ENCODE measurements at regions not wholly inside any gene's neighbourhood (a gene's known extent, or its start where the extent isn't known, plus 50 kb on each side); places are given as distances from the start of the nearest gene placed in this dataset.

DNA sequence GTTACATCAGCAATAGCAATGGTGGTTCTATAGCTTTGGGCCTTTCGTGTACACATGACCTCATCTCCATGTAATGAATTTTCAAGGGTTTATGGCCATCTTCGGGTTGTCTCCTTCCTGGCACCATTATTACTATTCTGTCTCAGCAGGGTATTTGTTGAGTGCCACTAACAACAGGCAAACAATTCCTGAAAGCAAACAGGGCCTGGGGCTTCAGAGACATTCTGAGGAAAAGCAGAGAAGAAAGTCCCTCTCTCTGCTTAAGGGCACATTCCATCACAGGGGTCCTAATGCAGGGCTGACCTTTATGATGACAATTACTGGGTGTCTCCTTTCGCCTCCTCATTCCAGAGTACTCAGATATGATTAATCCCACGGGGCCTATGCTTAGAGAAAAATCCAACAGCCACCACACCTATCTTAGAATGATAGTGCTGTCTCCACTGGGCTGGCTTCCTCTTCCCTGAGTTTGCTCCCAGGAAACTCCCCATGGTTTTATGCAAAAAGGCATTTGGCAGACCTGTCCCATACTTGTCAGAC, 540.2 kb upstream of the ZNF462 start:
- no peak for DNase-seq (ENCODE audit: low spot score)

DNA sequence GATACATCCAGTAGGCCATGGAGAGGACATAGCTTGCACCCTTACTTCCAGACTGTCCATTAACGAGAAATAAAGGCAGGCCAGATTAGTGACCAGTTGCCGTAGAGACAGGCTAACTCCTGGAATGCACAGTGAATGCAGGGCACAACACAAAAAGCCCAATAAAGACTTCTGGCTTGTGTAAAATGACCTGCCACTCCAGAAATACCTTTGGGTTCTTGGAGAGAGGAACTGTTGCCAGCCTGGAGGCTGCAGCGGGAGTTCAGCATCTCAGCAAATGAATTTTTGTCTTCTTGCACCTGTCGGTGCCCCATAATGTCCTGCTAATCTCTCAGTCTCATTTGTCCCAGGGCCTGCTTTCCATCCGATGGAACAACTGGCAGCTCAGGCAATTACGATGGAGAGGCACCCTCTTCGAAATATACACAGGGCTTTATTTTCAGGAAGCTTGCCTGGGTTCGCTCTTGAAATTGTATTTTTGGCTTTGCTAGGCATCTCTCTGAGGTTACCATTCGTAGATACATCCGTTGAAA, 538.8 kb upstream of the ZNF462 start:
- DNase-seq (ENCODE audit: low spot score): no peak

DNA sequence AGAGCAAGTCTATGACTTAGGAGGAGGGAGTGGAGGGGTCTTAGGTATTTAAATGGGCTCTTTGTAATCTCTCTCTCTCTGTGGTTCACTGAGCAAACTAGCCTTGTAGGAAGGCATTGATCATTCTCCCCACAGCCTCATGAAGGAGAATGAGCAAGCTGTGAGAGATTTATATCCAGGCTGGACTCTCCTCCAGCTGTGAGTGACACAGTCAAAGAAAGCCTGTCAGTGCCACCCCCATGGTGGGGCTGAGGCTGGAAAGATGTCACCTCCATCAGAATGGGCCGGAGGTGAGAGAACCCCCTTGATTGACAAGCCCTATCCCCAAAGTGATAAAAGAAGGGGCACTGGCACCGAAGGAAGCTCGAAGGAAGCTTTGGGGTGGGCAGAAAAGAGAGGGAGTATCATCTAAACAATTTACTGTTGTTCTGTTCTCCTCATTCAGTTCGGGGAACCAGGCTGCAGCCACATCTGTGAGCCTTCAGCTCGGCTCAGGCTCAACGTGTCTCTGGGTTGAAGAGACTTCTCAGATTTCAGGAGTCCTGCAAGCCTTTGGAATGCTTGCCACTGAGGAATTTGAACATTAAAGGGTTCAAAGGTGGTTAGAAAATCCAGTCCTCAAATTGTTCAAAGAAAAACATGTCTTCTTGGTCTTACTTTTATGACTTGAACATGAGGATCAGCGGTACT, 538.2 kb upstream of the ZNF462 start:
- no peak for DNase-seq (ENCODE audit: low spot score)

DNA sequence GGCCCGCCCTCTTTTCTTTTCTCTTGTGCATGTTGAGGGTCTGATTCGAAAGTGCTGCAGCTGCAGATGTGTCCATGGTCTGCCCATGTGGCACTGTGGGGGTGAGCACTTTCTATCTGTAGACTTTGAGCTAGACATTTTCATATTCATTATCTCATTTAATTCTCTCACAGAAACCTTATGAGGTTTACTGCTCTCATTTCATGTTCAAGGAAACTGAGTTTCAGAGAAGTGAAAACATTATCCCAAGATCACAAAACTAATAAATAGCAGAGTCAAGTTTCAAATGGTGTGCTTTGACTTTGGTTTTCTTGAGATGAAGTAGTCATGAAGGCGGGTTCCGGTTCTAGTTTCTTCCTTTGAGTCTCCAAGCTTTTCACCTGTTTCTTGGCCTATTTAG, 536.5 kb upstream of the ZNF462 start:
- no peak for DNase-seq (ENCODE audit: low spot score)

DNA sequence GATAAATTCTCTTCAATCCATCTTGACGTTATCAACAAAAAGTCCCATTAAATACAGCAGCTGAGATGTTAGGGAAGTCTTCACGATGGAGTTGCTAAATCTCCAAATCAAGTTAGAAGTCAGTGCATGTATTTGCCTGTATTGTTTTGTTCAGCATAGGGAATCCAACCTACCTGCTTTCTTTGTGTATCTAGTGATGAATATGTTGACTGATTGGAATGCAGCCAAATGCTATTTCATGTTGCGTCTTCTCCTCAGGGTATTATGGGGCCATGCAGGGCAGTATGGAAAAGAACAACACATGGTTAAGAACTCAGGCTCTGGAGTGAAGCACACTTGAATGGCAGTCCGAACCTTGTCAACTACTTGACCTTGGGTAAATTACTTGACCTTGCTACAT, 529.5 kb upstream of the ZNF462 start:
- DNase-seq (ENCODE audit: low spot score): no peak

DNA sequence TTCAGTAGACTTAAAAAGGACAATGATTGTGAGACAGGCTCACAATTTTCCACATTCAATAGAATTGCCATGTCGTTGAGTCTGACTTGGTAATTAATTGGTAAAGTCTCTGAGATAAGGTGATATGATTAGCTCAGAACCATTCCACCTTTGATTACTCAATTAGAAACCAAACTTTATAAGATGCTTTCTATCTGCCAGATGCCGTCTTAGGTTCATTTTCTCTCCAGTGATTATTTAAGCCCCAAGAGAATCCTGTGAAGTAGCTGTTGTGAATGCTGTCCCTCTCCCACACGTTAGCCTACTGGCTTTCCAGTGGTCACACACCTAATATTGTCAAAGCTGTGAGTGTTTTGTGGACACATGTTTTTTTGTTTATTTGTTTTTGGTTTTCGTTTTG, 528.9 kb upstream of the ZNF462 start:
- DNase-seq (ENCODE audit: low spot score): no peak

DNA sequence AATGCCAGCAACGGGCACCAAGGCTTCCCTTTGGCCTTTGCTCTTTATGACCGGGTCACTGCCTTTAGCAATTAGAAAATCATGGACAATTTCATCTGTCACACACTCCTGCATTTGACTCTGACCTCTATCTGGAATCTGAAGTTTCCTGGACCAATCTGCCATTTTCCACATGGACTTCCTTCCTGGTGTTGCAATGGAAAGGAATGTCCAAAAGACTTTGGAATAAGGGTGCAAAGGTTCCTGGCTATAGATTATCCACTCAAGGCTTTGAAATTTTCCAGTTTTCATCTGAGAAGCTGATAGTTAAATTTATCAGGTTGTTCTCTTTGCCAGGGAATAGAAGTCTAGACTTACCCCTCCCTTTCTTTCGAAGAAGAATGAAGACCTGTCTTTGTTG, 523.1 kb upstream of the ZNF462 start:
- DNase-seq (ENCODE audit: low spot score): no peak

DNA sequence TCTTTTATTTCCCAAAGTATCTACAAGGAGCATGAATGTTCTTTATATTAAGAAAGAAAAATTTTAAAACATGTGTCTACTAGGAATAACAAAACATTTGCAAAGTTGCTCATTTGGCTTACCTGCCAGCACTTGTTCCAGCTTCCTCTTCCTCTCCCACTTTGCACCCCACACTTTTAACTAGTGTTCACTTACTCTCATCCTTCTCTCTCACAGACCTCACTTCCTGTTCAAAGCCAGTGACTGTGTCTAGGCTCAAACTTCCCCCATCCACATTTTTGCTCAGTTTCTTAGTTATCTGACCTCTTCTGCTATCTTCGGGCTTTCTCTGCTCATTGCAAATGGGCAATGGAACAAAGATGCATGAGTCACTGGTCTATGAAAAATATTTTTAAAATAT, 512.2 kb upstream of the ZNF462 start:
- DNase-seq (ENCODE audit: low spot score): no peak

DNA sequence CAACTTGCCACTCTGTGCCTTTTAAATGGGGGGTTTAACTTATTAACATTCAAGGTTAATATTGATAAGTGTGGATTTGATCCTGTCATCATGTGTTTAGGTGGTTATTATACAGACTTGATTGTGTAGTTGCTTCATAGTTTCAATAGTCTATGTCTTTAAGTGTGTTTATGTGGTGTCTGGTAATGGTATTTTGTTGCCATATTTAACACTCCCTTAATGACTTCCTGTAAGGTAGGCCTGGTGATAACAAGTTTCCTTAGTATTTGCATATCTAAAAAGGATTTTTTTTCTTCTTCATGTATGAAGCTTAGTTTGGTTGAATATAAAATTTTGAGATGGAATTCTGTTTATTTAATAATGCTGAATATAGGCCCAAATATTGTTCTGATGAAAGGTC, 506.0 kb upstream of the ZNF462 start:
- no peak for DNase-seq (ENCODE audit: low spot score)

DNA sequence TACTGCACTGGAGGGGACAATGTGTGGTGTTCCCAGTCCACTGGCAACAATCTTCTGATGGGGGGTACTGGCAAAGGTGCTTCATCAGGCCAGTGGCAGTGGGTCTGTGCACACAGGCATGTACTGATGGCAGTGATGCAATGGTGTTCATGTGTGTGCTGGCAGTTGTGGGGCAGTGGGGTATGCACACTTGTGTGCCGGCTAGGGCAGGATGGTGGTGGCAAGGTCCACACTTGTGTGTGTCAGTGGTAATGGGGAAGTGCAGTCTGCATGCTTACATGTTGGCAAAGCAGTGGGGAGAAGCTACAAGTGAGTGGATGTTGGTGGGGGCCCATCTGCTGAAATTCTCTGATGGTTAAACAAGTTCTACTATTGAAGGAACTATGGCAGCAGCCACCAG, 504.6 kb upstream of the ZNF462 start:
- DNase-seq (ENCODE audit: low spot score): no peak

DNA sequence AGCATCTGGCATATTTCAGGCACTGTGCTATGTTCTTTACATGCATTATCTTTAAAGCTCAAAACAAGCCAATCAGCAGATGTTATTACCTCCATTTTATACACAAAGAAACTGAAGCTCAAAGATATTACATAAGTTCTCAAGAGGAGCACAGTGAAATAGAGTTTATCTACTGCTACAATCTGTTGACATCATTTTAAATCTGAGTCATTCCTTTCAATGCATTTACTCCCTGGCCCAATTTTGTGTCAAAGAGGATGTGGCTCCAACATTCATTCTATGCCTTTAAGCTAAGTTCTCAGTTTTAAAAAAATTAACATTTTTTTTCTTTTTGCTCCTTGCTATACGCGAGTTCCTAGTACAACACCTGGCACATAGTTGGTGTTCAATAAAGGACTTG, 486.3 kb upstream of the ZNF462 start:
- DNase-seq (ENCODE audit: low spot score): no peak

DNA sequence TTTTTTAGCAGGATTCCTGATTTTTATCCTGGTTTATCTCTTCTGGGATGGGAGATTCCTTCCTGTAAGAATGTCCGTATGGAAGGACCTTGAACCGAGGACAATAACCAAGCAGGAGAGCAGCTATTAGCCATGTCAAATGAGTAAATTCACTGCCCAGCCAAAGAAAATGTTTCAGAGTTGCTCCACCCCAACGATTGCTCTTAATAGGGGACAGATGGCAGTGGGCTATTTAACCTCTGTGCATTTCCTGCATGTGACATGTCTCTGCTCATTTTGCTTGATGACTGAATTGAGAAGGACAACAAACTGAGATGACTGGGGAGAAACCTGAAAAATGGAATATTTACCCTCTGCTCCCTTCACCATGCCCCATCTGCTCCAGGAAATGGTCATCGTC, 479.9 kb upstream of the ZNF462 start:
- DNase-seq (ENCODE audit: low spot score): no peak

DNA sequence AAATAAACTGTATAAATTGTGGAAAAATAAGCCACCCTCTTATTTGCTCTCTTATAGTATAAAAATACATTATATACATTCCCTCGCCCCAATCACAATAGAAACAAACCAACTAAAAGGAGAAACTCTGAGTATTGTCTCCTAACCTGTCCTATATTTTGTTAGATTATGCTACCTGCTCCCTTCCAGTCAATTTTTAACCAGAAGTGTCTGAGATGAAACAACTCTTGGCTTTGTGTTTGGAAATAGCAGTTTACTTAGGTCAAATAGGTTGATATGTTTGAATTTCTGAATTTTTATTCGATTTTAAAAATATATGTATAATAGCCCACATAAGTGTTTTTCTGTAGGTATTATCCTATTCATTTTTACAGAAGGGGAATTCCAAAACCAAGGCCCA, 475.0 kb upstream of the ZNF462 start:
- no peak for DNase-seq (ENCODE audit: low spot score)

DNA sequence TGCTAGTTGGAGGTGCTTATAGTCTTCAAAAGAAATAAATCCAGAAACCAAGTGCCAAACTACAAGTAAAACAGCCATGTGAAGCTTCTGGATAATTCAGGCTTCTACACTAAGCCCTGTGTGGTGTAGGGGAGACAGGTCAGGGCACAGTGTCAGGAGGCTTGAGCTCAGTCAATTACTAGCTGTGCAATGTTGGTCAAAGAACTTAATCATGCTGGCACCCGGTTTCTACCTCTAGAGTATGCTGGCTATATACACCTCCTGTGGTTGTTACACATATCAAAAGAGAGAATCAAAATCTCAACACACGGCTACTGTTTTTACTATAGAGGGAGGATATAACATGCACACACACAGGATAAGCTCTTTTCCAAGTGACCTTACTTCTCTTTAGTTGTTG, 469.7 kb upstream of the ZNF462 start:
- DNase-seq (ENCODE audit: low spot score): no peak

DNA sequence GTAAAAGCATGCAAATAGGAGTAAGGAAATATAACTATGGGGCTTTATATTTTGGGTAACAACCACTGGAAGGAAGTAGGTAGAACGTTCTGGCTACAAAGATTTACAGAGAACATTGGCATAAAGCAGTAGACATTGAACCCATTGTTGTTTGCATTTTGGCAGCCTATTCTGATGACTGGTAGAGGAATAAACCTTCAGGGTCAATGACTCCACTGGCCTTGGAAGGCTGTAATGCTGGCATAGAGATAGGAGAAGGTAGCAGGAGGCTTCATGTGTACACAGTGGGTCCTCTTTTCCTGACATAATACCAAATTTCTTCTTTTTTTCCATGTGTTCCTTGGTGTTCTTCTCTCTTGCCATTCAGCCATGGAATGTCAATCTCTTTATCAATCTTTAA, 462.8 kb upstream of the ZNF462 start:
- no peak for DNase-seq (ENCODE audit: low spot score)

DNA sequence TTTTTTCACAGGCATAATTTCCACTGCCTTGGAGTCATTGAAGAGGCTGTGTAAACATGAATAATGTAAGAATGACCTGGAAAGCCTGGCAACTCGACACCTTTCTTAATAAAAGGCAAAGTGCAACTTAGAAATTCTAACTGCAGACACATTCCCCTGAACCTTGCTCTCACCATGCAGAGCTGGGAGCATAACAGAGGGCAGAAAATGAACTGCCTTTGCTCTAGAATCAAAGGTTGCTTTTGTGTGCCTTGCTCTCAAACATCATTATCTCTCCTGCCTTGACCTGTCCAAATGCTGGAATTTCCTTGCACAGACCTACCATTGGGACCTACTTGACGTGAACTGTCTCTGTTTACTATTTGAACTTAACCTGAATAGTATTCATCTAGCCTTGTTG, 462.0 kb upstream of the ZNF462 start:
- DNase-seq (ENCODE audit: low spot score): no peak

DNA sequence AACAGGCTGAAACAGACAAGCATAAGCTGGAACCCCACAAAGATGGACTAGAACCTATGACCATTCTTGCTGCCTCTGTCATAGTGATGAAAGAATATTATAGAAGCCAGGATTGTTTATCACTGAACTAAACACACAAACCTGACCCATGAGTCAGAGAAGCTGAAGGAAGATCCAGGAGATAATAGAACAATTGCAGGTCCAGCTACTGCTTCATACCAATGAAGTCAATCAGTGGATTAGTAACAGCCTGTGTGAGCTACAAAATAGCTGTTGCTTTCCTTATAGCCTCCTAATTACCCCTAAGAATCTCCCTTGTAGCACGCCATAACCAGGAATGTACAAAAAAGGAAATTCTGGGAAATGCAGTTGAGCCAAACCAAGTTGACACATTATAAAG, 459.9 kb upstream of the ZNF462 start:
- no peak for DNase-seq (ENCODE audit: low spot score)

DNA sequence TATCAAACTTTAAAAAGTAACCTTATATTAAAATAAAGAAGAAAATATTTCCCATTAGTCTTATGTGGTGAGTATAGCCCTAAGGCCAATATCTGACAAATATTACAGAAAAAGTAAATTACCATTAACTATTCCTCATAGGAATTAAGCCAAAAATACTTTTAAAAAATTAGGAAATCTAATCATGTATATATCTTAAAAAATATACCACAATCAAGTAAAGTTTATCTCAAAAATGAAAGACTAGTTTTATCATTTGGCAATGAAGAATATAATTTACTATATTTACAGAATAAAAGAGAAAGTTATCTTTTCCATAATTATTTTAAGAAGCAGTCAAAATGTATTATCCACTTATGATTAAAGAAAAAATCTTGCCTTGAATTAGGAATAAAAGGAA, 458.8 kb upstream of the ZNF462 start:
- no peak for DNase-seq (ENCODE audit: low spot score)

DNA sequence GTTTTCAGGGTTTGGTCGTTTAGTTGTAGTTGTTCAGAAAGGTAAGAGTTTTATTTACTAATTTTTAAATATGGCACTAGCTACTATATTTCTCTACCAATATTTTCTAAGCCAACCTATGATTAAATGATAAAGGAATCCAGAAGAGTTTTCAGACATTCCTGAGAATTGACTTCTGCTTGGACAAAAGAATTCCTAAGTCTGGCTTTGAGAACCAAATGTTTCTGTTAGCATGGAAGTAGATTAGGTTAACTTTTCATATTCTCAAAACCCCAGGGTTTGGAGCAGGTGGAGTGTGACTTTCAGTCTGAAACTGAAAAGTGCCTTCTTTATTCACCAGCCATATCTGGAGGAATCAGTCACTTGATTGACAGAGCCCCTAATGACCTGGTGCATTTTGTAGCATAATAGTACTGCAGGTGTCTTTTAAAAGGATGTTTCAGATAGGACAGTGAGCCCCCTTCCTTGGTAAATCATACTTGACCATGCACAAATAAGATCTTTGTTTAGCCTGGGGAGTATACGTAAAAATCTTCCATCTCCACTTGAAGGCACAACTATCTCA, 457.0 kb upstream of the ZNF462 start:
- no peak for DNase-seq (ENCODE audit: low spot score)

DNA sequence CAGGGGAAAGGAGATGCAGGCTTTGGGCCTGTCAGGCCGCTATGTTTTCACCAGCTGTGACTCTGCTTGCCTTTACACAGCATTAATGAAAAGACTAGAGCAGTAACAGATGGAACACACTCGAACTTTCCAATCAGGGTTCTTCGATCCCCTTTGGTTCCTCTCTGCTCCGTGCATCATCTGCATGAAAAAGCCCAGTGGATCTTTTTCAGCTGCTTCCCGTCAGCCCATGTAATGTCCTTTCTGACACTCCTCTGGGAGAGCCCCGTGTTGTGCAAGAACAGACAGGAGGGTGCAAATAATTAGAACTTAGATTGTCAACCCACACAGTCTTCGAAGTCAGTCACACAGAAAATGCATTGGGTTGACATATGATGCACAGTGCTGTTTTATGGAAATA, 448.9 kb upstream of the ZNF462 start:
- DNase-seq (ENCODE audit: low spot score): no peak

DNA sequence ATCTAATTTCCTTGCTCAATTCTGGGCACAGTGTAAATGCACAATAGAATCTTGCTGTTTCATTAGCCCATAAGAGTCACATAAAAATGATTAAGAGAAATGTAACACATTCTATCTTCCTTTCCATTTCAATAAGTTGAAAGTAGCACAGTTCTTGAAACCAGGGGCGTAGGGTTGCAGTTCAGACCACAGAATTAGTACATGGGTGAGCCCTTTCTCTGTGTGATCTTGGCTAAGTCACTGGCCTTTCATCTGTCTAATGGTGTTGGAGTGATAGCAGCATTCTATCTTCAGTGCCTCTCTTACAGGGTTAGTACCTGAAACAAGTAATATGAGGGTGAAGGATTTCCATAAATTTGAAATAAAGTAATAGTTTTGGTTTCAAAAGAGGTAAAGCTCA, 445.3 kb upstream of the ZNF462 start:
- DNase-seq (ENCODE audit: low spot score): no peak

DNA sequence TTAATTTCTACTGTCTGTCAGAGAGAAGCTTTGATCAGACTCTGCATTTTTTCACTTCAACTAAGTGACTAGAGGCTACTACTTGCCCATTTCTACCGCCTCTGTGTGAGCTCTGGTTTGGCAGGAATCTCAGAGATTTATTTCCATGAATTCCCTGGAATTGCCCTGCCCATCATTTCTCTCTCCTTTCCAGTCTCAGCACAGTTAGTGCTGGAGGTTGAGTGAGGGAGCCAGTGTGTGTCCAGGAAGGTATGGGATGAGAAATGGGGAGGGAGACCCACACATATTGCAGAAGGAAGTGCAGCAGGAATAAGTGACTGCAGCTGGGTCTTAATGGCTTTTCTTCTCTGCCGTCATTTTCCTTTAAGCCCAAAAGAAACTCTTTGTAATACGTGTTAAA, 443.1 kb upstream of the ZNF462 start:
- no peak for DNase-seq (ENCODE audit: low spot score)

DNA sequence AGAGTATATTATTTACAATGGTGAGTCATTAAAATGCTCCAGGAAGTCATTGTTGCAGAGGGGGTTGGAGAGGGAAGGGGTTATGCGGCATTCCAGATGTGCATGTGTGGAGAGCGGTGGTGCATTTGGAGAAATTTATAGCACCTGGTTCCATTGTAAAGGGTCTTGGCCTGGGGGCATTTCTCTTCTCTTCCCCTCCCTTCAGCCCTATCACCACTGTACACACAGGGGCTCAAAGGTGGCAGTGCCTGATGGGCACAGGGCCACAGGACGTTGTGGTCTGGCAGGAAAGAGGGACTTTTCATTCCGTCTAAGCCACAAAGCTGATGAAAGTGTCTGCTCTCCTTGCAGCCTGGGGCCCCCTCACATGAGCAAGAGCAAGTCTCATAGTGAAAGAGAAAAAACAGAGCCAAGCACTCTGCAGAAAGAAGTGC, 442.4 kb upstream of the ZNF462 start:
- no peak for DNase-seq (ENCODE audit: low spot score)

Measured in SK-N-DZ (cell line).